HG03025 (cell line): ENCODE measurements at regions not wholly inside any gene's neighbourhood (a gene's known extent, or its start where the extent isn't known, plus 50 kb on each side); places are given as distances from the start of the nearest gene placed in this dataset.

Source experiments
- ATAC-seq: cut with Tn5 transposase; IDR thresholded peaks from one replicate; pipeline ENCODE4 v1.9.1; 2021; ENCODE audit warnings: mild to moderate bottlenecking, moderate library complexity; ENCODE audit not compliant: unreplicated experiment, low FRiP score

DNA sequence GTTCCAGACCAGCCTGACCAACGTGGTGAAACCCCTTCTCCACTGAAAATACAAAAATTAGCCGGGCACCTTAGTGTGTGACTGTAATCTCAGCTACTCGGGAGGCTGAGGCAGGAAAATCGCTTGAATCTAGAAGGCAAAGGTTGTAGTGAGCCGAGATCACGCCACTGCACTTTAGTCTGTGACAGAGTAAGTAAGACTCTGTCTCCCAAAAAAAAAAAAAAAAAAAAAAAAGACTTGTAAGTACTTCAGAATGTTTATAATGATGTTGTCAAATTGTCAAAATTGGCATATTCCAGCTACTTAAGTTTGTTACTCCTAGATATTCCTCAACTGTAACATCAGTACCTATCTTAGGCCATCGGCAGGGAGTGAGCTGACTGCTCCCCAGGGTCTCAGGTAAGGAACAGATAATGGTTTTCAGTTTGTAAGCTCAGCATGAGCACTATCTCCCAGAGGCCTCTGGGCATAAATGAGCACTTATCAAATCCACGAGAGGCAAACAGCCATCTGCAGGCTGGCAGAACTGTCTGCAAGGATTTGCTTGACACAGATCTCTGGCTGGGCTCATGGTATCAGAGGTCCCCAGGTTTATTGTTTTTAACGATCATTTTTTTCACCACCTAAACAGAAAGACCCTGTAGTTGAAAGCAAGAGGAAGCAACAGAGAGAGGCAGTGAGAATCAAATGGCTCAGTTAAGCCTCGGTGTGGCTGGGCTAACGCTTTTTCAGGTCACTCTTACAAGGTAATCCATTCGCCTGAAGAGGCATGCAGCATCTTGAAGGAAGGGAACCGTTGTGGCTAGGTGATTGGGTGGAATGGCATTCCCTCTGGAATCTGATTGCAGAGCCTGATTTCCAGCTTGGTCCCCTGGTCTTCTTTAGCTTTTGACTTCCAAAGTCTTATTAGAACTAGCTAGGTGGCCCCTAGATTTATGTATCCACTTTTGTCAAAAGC is 115.9 kb downstream of the LY86 start:
- no peak for ATAC-seq

DNA sequence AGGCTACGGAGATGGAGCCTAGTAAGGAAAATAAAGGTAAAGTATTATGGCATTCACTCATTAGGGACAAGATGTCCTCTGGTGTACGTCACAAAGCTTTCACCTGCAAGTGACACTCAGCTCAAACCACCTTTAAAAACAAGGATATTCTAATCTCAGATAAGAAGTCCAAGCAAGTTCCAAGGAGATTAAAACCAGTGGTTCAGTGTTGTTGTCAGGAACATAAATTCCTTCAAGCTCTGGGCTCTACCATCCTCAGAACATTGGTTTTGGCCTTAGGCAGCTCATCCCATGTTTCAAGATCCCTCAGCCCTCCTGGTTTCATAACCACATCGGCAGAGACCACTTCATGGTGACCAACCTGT is 116.5 kb downstream of the LY86 start:
- ATAC-seq = no peak

GRCh38 chr6:6705915-6706675 is 117.6 kb downstream of the LY86 start:
- no peak for ATAC-seq

- no peak for ATAC-seq
Observed at GRCh38 chr6:6707143-6707542, 118.6 kb downstream of the LY86 start.

- no peak for ATAC-seq
Observed at GRCh38 chr6:6709106-6709505, 120.6 kb downstream of the LY86 start.

GRCh38 chr6:6711031-6711785 is 122.7 kb downstream of the LY86 start:
- ATAC-seq = no peak

- no peak for ATAC-seq
Observed at GRCh38 chr6:6711832-6712448, 123.4 kb downstream of the LY86 start.

GRCh38 chr6:6712449-6713403 is 124.2 kb downstream of the LY86 start:
- no peak for ATAC-seq

DNA sequence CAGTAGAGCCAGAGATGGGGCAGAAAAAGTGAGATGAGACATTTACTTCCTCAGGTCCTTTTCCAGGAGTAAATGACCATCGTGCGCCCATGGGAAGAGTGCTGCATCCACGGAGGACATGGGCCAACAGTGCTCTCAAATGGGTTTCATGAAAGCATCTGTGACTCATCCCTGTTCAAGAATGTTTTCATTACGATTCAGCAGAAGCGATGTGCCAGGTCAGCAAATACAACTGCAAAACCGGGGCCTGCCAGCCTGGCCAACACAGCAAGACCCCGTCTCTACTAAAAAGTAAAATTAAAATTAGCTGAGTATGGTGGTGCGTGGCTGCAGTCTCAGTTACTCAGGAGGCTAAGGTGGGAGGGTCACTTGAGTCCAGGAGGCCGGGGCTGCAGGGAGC is 125.1 kb downstream of the LY86 start:
- ATAC-seq = no peak

DNA sequence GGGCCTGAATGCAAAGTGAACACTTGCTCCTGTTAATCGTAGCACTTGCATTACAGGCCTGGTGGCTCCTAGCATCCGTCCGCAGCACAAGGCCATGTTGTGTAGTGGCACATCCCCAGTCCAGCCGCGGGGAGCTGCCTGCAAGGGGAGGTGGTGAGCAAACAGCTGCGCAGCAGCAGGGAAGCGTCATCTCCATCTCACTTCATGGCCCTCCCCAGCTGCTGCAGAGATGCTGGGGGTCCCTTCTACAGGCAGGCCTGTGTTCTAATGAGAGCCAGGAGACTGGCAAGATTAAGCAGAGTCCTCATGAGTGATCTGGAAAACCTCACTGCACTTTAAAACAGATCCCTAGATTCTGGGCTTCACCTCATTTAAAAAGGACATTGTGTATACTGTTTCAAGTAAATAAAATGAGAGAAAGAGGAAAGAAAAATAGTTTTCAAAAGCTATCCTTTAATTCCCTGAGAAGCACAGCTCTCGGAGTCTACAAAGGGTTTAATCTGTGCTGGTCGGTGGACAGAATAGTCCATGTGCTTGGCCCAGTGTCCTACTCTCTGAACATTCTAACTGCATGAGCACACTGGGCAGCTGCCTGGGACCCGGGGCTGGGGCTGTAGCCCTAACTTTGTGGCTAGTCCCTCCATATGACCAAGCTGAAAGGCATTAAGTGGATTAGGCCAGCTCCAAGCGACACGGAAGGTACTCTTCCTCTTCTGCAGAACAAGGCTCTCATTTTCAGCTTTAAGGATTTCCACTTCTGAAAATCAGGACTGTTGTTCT is 125.8 kb downstream of the LY86 start:
- no peak for ATAC-seq

- ATAC-seq = no peak
Observed at GRCh38 chr6:6714953-6715352, 126.4 kb downstream of the LY86 start.

GRCh38 chr6:6715465-6715864 is 126.9 kb downstream of the LY86 start:
- no peak for ATAC-seq

GRCh38 chr6:6716998-6717763 is 128.7 kb downstream of the LY86 start:
- no peak for ATAC-seq

GRCh38 chr6:6717953-6718352 is 129.4 kb downstream of the LY86 start:
- ATAC-seq = no peak

DNA sequence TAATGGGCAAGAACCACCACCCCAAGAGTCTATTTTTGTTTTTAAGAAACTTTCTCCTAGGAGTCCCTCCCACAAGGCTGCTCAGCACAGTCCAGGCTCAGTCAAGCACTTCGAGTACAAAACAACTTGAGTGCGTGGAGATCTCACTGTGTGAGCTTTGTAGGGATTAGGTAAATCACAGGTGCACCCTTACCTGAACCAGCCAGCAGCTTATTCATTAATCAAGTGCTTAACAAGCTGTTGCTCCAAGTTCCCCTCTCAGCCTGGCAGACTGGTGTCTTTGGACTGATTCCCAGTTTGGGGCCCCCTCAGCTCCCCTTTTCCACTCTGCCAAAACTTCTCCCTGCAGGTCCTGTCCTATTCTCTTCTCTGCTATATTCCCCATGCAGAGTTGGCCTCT is 133.1 kb downstream of the LY86 start:
- no peak for ATAC-seq

GRCh38 chr6:6722195-6722594 is 133.7 kb downstream of the LY86 start:
- ATAC-seq = no peak

GRCh38 chr6:6723361-6723760 is 134.8 kb downstream of the LY86 start:
- ATAC-seq = no peak

DNA sequence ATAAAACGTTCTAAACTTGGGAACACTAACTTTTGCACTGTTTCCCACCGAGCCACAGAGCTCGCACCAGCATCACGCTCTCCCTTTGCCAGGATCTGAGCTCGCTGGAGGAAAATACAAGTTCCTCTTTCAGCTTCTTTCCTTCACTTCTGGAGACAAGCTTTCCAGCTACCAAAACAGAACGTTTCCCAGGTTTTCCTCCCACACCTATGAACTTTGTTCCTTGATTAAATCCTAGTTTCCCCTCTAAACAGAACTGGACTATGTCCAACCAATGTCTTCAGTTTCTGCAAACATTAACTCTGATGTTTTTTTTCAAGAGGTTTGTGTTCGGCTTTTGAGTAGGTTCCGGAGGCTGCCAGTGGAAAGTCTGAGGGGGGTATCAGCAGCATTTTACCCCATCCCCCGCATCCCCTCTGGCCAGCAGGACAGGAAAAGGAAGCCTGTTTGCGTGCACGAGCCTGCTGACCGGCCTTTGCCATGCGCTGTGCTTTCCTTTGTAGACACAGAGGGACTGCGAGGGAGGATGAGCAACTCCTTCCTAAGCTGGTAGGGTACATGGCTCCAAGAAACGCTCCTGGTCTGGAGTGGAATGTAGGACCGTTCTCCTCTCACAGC is 135.5 kb downstream of the LY86 start:
- ATAC-seq = no peak
